Lung (tissue), 11 donors: ENCODE measurements at regions not wholly inside any gene's neighbourhood (a gene's known extent, or its start where the extent isn't known, plus 50 kb on each side); places are given as distances from the start of the nearest gene placed in this dataset.

Experiments used
- ATAC-seq: fragments of 200-7000 bp; cut with Tn5 transposase; one replicate; pipeline ENCODE4 v1.9.1; 2020; ENCODE audit warnings: moderate number of reproducible peaks; ENCODE audit not compliant: insufficient read depth, low FRiP score
- DNase-seq, 3 donors: peaks; one replicate each; pipeline ENCODE4 v3.0.0-alpha.2; 2013 to 2017
- H3K27ac ChIP-seq, 2 donors: one replicate each; pipeline ENCODE4 v1.5.1; 2013; ENCODE audit warnings: mild to moderate bottlenecking in 2 of 2, moderate library complexity in 2 of 2, control low read depth in 1 of 2, inconsistent platforms in 1 of 2, low read depth in 1 of 2, low read length in 1 of 2
- H3K27me3 ChIP-seq, 3 donors: one replicate each; pipeline ENCODE4 v1.5.1; 2013; ENCODE audit warnings: low read length in 2 of 3; ENCODE audit not compliant: control insufficient read depth in 3 of 3, insufficient read depth in 3 of 3
- H3K36me3 ChIP-seq, 4 donors: one replicate each; pipeline ENCODE4 v1.5.1; 2013; ENCODE audit warnings: low read length in 4 of 4, mild to moderate bottlenecking in 1 of 4, moderate library complexity in 1 of 4; ENCODE audit not compliant: control insufficient read depth in 4 of 4, insufficient read depth in 4 of 4
- H3K4me1 ChIP-seq, 5 donors: one replicate each; pipeline ENCODE4 v1.5.1; 2013; ENCODE audit warnings: low read length in 5 of 5, mild to moderate bottlenecking in 2 of 5, moderate library complexity in 1 of 5; ENCODE audit not compliant: control insufficient read depth in 5 of 5, insufficient read depth in 5 of 5
- H3K4me3 ChIP-seq: one replicate; pipeline ENCODE4 v1.5.1; 2013; ENCODE audit warnings: mild to moderate bottlenecking, control low read depth, moderate library complexity
- H3K9ac ChIP-seq, 2 donors: one replicate each; pipeline ENCODE4 v1.5.1; 2013; ENCODE audit warnings: low read length in 2 of 2, control low read depth in 1 of 2; ENCODE audit not compliant: insufficient read depth in 1 of 2
- H3K9me3 ChIP-seq, 4 donors: one replicate each; pipeline ENCODE4 v1.5.1; 2013; ENCODE audit warnings: low read length in 3 of 4, mild to moderate bottlenecking in 1 of 4, moderate library complexity in 1 of 4; ENCODE audit not compliant: control insufficient read depth in 4 of 4, insufficient read depth in 3 of 4
- CTCF ChIP-seq: IDR thresholded peaks from 2 replicates; pipeline ENCODE4 v1.5.1; 2012; ENCODE audit warnings: mild to moderate bottlenecking; ENCODE audit errors: control extremely low read depth, extremely low read depth
- WGBS, 2 donors: extraction: QIAGEN DNeasy Blood & Tissue Kit; methylation state at CpG; one replicate each; pipeline ENCODE4 v1.1.7; 2013; 5-methylcytosine and 5-hydroxymethylcytosine counted together
- donor health status: control.
- donor health status: control.
- donor health status: Bipolar disorder and iron deficiency.
- donor health status: healthy.
- donor health status: DM: yes; HTN: yes; CAD: no.

- H3K9me3 ChIP-seq = no peaks in the 10 kb centered on the region
- 86 to 100% methylated on average over 1 of the region's 1 CpG for WGBS, 2 donors
- no peak overlapping the region for H3K9ac ChIP-seq
- ATAC-seq (no peak), DNase-seq (no peak)
- H3K4me3 ChIP-seq = no peak overlapping the region
- TF ChIP-seq CTCF = no peak
- H3K27me3 ChIP-seq = no peaks in the 10 kb centered on the region
- no peaks in the 10 kb centered on the region for H3K36me3 ChIP-seq
- H3K27ac ChIP-seq = no peak overlapping the region
- H3K4me1 ChIP-seq = no peaks in the 10 kb centered on the region
These were observed 477.3 kb downstream of the SUCLA2 start for GRCh38 chr13:47523771-47524170.

GRCh38 chr13:47521890-47522487 is 479.1 kb downstream of the SUCLA2 start:
- no peak for DNase-seq
- TF ChIP-seq CTCF = no peak

GRCh38 chr13:47519626-47520025 is 481.4 kb downstream of the SUCLA2 start:
- Histone ChIP-seq H3K36me3 (no peaks in the 10 kb centered on the region), H3K9ac (no peak overlapping the region), H3K4me1 (no peaks in the 10 kb centered on the region), H3K4me3 (no peak overlapping the region), H3K27ac (no peak overlapping the region), H3K9me3 (peaks cover 0 to 3% (median under 1%) of the 10 kb centered on the region in 4 donors), H3K27me3 (no peaks in the 10 kb centered on the region)
- 38 to 39% methylated on average over 2 of the region's 2 CpGs for WGBS, 2 donors
- DNase-seq (no peak), ATAC-seq (no peak)
- TF ChIP-seq CTCF = no peak

More at GRCh38 chr13:47521890-47522487, 479.1 kb downstream of the SUCLA2 start:
- no peaks in the 10 kb centered on the region for H3K4me1 ChIP-seq
- H3K4me3 ChIP-seq = no peak overlapping the region
- H3K9ac ChIP-seq = no peak overlapping the region
- no peak for ATAC-seq
- 76 to 85% methylated on average over 2 of the region's 2 CpGs for WGBS, 2 donors
- H3K9me3 ChIP-seq = no peaks in the 10 kb centered on the region
- H3K27me3 ChIP-seq = no peaks in the 10 kb centered on the region
- H3K36me3 ChIP-seq = no peaks in the 10 kb centered on the region
- peak overlapping the region in 1 of 2 donors; percentile 41 for H3K27ac ChIP-seq

GRCh38 chr13:47518530-47518929 is 482.5 kb downstream of the SUCLA2 start:
- H3K27ac ChIP-seq = no peak overlapping the region
- H3K9ac ChIP-seq = no peak overlapping the region
- no peaks in the 10 kb centered on the region for H3K4me1 ChIP-seq
- DNase-seq (no peak), ATAC-seq (no peak)
- H3K27me3 ChIP-seq = no peaks in the 10 kb centered on the region
- no peak overlapping the region for H3K4me3 ChIP-seq
- no peak for TF ChIP-seq CTCF
- 89 to 97% methylated on average over 1 of the region's 1 CpG for WGBS, 2 donors
- H3K36me3 ChIP-seq = no peaks in the 10 kb centered on the region
- peaks cover 0 to 3% (median under 1%) of the 10 kb centered on the region in 4 donors for H3K9me3 ChIP-seq
